H9 (cell line): ENCODE measurements at regions not wholly inside any gene's neighbourhood (a gene's known extent, or its start where the extent isn't known, plus 50 kb on each side); places are given as distances from the start of the nearest gene placed in this dataset.

Experiments
- DNase-seq: peaks from one replicate; pipeline ENCODE4 v3.0.0-alpha.2; 2017
- H2AFZ ChIP-seq: one replicate; pipeline ENCODE4 v1.6.1; 2013; ENCODE audit warnings: mild to moderate bottlenecking, low read length, control low read depth, moderate library complexity
- H2AK5ac ChIP-seq: 2 replicates; pipeline ENCODE4 v1.6.1; 2013; ENCODE audit warnings: low read length, control low read depth, mixed read lengths; ENCODE audit not compliant: insufficient read length
- H2BK120ac ChIP-seq: one replicate; pipeline ENCODE4 v1.6.1; 2013; ENCODE audit warnings: low read depth, mild to moderate bottlenecking, low read length, control low read depth, inconsistent platforms; ENCODE audit not compliant: poor library complexity, severe bottlenecking
- H2BK12ac ChIP-seq: 2 replicates; pipeline ENCODE4 v1.6.1; 2013; ENCODE audit warnings: low read length, control low read depth, mixed read lengths, low read depth; ENCODE audit not compliant: insufficient read length
- H2BK15ac ChIP-seq: 2 replicates; pipeline ENCODE4 v1.6.1; 2013; ENCODE audit warnings: low read depth, low read length, control low read depth
- H2BK20ac ChIP-seq: one replicate; pipeline ENCODE4 v1.6.1; 2013; ENCODE audit warnings: low read depth, mild to moderate bottlenecking, low read length, control low read depth, inconsistent platforms; ENCODE audit not compliant: poor library complexity, severe bottlenecking
- H2BK5ac ChIP-seq: 2 replicates; pipeline ENCODE4 v1.6.1; 2013; ENCODE audit warnings: low read length, control low read depth, mixed read lengths; ENCODE audit not compliant: insufficient read length
- H3K14ac ChIP-seq: 2 replicates; pipeline ENCODE4 v1.6.1; 2013; ENCODE audit warnings: low read length, control low read depth; ENCODE audit not compliant: insufficient read depth
- H3K18ac ChIP-seq: 2 replicates; pipeline ENCODE4 v1.6.1; 2013; ENCODE audit warnings: low read depth, mild to moderate bottlenecking, mixed read lengths, low read length, control low read depth; ENCODE audit not compliant: insufficient read length
- H3K23ac ChIP-seq: 2 replicates; pipeline ENCODE4 v1.6.1; 2013; ENCODE audit warnings: low read length, control low read depth, mixed read lengths, low read depth; ENCODE audit not compliant: insufficient read length
- H3K23me2 ChIP-seq: 2 replicates; pipeline ENCODE4 v1.6.1; 2013; ENCODE audit warnings: low read depth, mild to moderate bottlenecking, mixed read lengths, low read length, control low read depth; ENCODE audit not compliant: insufficient read length, poor library complexity, severe bottlenecking
- H3K27ac ChIP-seq: 2 replicates; pipeline ENCODE4 v1.5.1; 2013; ENCODE audit warnings: low read length, control low read depth, mixed read lengths, low read depth; ENCODE audit not compliant: insufficient read length
- H3K27me3 ChIP-seq: 2 replicates; pipeline ENCODE4 v1.6.1; 2013; ENCODE audit warnings: low read length, control low read depth, inconsistent platforms; ENCODE audit not compliant: insufficient read depth
- H3K4ac ChIP-seq: 2 replicates; pipeline ENCODE4 v1.6.1; 2013; ENCODE audit warnings: low read depth, mild to moderate bottlenecking, control low read depth, inconsistent platforms, low read length, moderate library complexity
- H3K4me1 ChIP-seq: 2 replicates; pipeline ENCODE4 v1.6.1; 2013; ENCODE audit warnings: low read length, control low read depth, inconsistent platforms; ENCODE audit not compliant: insufficient read depth
- H3K4me2 ChIP-seq: 2 replicates; pipeline ENCODE4 v1.6.1; 2013; ENCODE audit warnings: low read length, control low read depth, mixed read lengths; ENCODE audit not compliant: insufficient read length, insufficient read depth
- H3K56ac ChIP-seq: 2 replicates; pipeline ENCODE4 v1.6.1; 2013; ENCODE audit warnings: low read depth, mild to moderate bottlenecking, mixed read lengths, low read length, control low read depth; ENCODE audit not compliant: insufficient read length
- H3K79me1 ChIP-seq: 2 replicates; pipeline ENCODE4 v1.6.1; 2013; ENCODE audit warnings: low read depth, mild to moderate bottlenecking, moderate library complexity, low read length, control low read depth, inconsistent platforms; ENCODE audit not compliant: insufficient read depth, poor library complexity, severe bottlenecking
- H3K79me2 ChIP-seq: 2 replicates; pipeline ENCODE4 v1.6.1; 2013; ENCODE audit warnings: low read length, control low read depth, inconsistent platforms; ENCODE audit not compliant: insufficient read depth
- H3K9ac ChIP-seq: 2 replicates; pipeline ENCODE4 v1.6.1; 2013; ENCODE audit warnings: low read length, control low read depth, mixed read lengths; ENCODE audit not compliant: insufficient read length; ENCODE audit errors: extremely low read depth
- H3K9me3 ChIP-seq: one replicate; pipeline ENCODE4 v1.6.1; 2013; ENCODE audit warnings: low read depth, low read length, inconsistent platforms; ENCODE audit not compliant: control insufficient read depth
- H3T11ph ChIP-seq: one replicate; pipeline ENCODE4 v1.6.1; 2013; ENCODE audit warnings: mild to moderate bottlenecking, low read length, control low read depth, inconsistent platforms
- H4K20me1 ChIP-seq: one replicate; pipeline ENCODE4 v1.6.1; 2013; ENCODE audit not compliant: control insufficient read depth, insufficient read length, insufficient read depth
- H4K5ac ChIP-seq: 2 replicates; pipeline ENCODE4 v1.6.1; 2013; ENCODE audit warnings: low read depth, mild to moderate bottlenecking, mixed read lengths, low read length, control low read depth; ENCODE audit not compliant: insufficient read length
- H4K8ac ChIP-seq: replicated peaks from 2 replicates; pipeline ENCODE4 v1.6.1; 2013; ENCODE audit warnings: low read length, control low read depth, mixed read lengths, low read depth; ENCODE audit not compliant: insufficient read length
- H4K91ac ChIP-seq: 2 replicates; pipeline ENCODE4 v1.6.1; 2013; ENCODE audit warnings: low read depth, mild to moderate bottlenecking, moderate library complexity, mixed read lengths, low read length, control low read depth; ENCODE audit not compliant: insufficient read length
- H3K27ac Mint-ChIP-seq, 3 experiments: 2 replicates in 2 of 3; 3 replicates in 1 of 3; pipeline ENCODE4 v1.8.0; 2020 to 2021; ENCODE audit warnings: mixed read lengths in 3 of 3, mild to moderate bottlenecking in 1 of 3, moderate library complexity in 1 of 3
- H3K27me3 Mint-ChIP-seq: 2 replicates; pipeline ENCODE4 v1.8.0; 2021; ENCODE audit warnings: low read depth, mild to moderate bottlenecking, moderate library complexity, mixed read lengths
- H3K36me3 Mint-ChIP-seq, 3 experiments: 2 replicates in 2 of 3; 3 replicates in 1 of 3; pipeline ENCODE4 v1.8.0; 2020 to 2021; ENCODE audit warnings: low read depth in 3 of 3, mixed read lengths in 3 of 3; ENCODE audit not compliant: insufficient read depth in 1 of 3
- H3K4me1 Mint-ChIP-seq, 2 experiments: 2 replicates each; pipeline ENCODE4 v1.8.0; 2020; ENCODE audit warnings: mixed read lengths in 2 of 2
- H3K4me3 Mint-ChIP-seq, 2 experiments: 2 replicates in 1 of 2; 3 replicates in 1 of 2; pipeline ENCODE4 v1.8.0; 2020 to 2021; ENCODE audit warnings: mild to moderate bottlenecking in 2 of 2, mixed read lengths in 2 of 2, moderate library complexity in 1 of 2
- H3K9me3 Mint-ChIP-seq, 2 experiments: 2 replicates in 1 of 2; 3 replicates in 1 of 2; pipeline ENCODE4 v1.8.0; 2020; ENCODE audit warnings: mild to moderate bottlenecking in 2 of 2, mixed read lengths in 2 of 2, moderate library complexity in 1 of 2
- WGBS: extraction: QIAGEN DNeasy Blood & Tissue Kit; methylation state at CpG from one replicate; pipeline ENCODE4 v1.1.7; 2013; ENCODE audit warnings: missing lambda C conversion rate, low lambda C conversion rate, mixed read lengths; ENCODE audit not compliant: insufficient read length; ENCODE audit errors: extremely low coverage; 5-methylcytosine and 5-hydroxymethylcytosine counted together
- TF ChIP-seq, protein P1 (sequence below): fragments of 200-600 bp; sonication (generic); conservative IDR thresholded peaks from 3 replicates; pipeline ENCODE4 v1.8.0; 2021; ENCODE audit warnings: antibody characterized with exemption, mild to moderate bottlenecking

GRCh38 chr2:129336276-129336675, 643.2 kb upstream of the RAB6C start:
- DNase-seq, result no peak
- no peak overlapping the region for H4K8ac ChIP-seq
- no peaks in the 10 kb centered on the region for H3K79me1 ChIP-seq
- no peaks in the 10 kb centered on the region for H3K27me3 ChIP-seq
- H3K4me1 ChIP-seq, result no peaks in the 10 kb centered on the region
- H4K91ac ChIP-seq, result no peak overlapping the region
- no peak overlapping the region for H3T11ph ChIP-seq
- H3K56ac ChIP-seq, result no peak overlapping the region
- H3K14ac ChIP-seq, result no peak overlapping the region
- H4K20me1 ChIP-seq, result no peaks in the 10 kb centered on the region
- H3K18ac ChIP-seq, result no peak overlapping the region
- no peak overlapping the region for H2BK15ac ChIP-seq
- H2AK5ac ChIP-seq, result no peak overlapping the region
- Mint-ChIP-seq H3K4me1 (peaks cover 2 to 4% of the 10 kb centered on the region in 2 experiments; a peak in 2 of 4 replicates), H3K9me3 (peaks cover 8 to 10% of the 10 kb centered on the region in 2 experiments), H3K27me3 (no peaks in the 10 kb centered on the region), H3K4me3 (no peak overlapping the region), H3K27ac (no peak overlapping the region), H3K36me3 (peaks cover 0 to 4% (median 0%) of the 10 kb centered on the region in 3 experiments; a peak in 3 of 7 replicates)
- H3K9ac ChIP-seq, result no peak overlapping the region
- H3K79me2 ChIP-seq, result no peaks in the 10 kb centered on the region
- H3K23ac ChIP-seq, result no peak overlapping the region
- no peaks in the 10 kb centered on the region for H3K9me3 ChIP-seq
- H2BK120ac ChIP-seq, result no peak overlapping the region
- H3K23me2 ChIP-seq, result no peaks in the 10 kb centered on the region
- no peak overlapping the region for H2BK12ac ChIP-seq
- TF ChIP-seq, protein P1, sequence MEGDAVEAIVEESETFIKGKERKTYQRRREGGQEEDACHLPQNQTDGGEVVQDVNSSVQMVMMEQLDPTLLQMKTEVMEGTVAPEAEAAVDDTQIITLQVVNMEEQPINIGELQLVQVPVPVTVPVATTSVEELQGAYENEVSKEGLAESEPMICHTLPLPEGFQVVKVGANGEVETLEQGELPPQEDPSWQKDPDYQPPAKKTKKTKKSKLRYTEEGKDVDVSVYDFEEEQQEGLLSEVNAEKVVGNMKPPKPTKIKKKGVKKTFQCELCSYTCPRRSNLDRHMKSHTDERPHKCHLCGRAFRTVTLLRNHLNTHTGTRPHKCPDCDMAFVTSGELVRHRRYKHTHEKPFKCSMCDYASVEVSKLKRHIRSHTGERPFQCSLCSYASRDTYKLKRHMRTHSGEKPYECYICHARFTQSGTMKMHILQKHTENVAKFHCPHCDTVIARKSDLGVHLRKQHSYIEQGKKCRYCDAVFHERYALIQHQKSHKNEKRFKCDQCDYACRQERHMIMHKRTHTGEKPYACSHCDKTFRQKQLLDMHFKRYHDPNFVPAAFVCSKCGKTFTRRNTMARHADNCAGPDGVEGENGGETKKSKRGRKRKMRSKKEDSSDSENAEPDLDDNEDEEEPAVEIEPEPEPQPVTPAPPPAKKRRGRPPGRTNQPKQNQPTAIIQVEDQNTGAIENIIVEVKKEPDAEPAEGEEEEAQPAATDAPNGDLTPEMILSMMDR, result no peak
- no peak overlapping the region for H3K4ac ChIP-seq
- WGBS, result no CpG with 5 or more reads among the region's 1 CpG
- H4K5ac ChIP-seq, result no peak overlapping the region
- no peak overlapping the region for H3K4me2 ChIP-seq
- no peak overlapping the region for H2BK5ac ChIP-seq
- no peak overlapping the region for H3K27ac ChIP-seq
- H2AFZ ChIP-seq, result no peak overlapping the region
- H2BK20ac ChIP-seq, result no peak overlapping the region
